ENCODE measurements at regions not wholly inside any gene's neighbourhood (a gene's known extent, or its start where the extent isn't known, plus 50 kb on each side); places are given as distances from the start of the nearest gene placed in this dataset.

DNA sequence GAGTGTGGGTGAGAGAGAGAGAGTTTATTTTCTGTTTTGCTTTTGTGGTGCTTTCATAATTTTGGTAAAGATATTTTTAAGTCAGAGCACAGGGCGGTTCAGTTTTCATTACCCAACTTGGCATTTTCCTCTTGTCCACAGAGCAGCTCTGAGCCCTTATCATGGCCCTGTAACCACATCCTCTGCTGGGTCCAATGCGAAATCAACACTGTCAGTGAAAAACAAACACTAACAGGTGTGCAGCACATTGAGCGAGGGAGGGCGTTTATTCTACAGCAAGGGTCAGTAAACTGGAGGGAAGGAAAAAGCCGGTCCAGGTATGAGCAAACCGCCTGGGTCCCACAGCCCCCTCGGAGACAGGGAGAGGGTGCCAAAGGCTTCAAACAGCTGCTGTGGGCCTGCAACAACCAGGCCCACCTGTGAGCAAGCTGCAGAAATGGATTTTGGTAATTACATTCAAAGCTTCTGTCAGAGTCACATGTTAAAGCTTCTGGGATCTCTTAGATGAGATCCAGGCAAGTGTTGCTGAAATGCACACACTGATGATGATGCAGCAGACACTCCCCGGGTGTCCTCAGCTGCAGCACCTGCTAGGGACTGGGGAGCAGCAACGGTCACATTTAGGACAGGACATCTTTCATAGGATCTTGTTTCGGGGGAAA lies 132.7 kb upstream of the DYRK2 start:
- H2BK120ac ChIP-seq (ENCODE audit: low read depth, low read length, poor library complexity, severe bottlenecking) = no peak overlapping the region
- no peak overlapping the region for H3T11ph ChIP-seq (ENCODE audit: low read length)
- no peak overlapping the region for H2AK5ac ChIP-seq (ENCODE audit: insufficient read length, low read length)
- no peak overlapping the region for H2AFZ ChIP-seq (ENCODE audit: low read length)
- H3K9ac ChIP-seq (ENCODE audit: extremely low read depth, insufficient read length, low read length) = no peak overlapping the region
- no CpG with 5 or more reads among the region's 10 CpGs for WGBS (ENCODE audit: extremely low coverage, insufficient read length, low lambda C conversion rate)
- H3K4ac ChIP-seq (ENCODE audit: low read depth, low read length) = no peak overlapping the region
- H4K5ac ChIP-seq (ENCODE audit: insufficient read length, low read depth, low read length) = no peak overlapping the region
- no peak for DNase-seq
- H2BK15ac ChIP-seq (ENCODE audit: low read depth, low read length) = no peak overlapping the region
- H3K4me1 ChIP-seq (ENCODE audit: insufficient read depth, low read length) = peaks cover 3% of the 10 kb centered on the region; the same call in 1 of the 2 replicates
- H3K79me1 ChIP-seq (ENCODE audit: insufficient read depth, low read depth, low read length, poor library complexity, severe bottlenecking) = no peaks in the 10 kb centered on the region
- H2BK5ac ChIP-seq (ENCODE audit: insufficient read length, low read length) = no peak overlapping the region
- H3K4me3 Mint-ChIP-seq = no peak overlapping the region
- no peak overlapping the region for H3K23ac ChIP-seq (ENCODE audit: insufficient read length, low read depth, low read length)
- no peak overlapping the region for H4K91ac ChIP-seq (ENCODE audit: insufficient read length, low read depth, low read length)
- peaks cover 37 to 49% of the 10 kb centered on the region in 2 experiments for H3K4me1 Mint-ChIP-seq
- H3K79me2 ChIP-seq (ENCODE audit: insufficient read depth, low read length) = no peaks in the 10 kb centered on the region
- no peak overlapping the region for H2BK20ac ChIP-seq (ENCODE audit: low read depth, low read length, poor library complexity, severe bottlenecking)
- H3K27ac ChIP-seq (ENCODE audit: insufficient read length, low read depth, low read length) = no peak overlapping the region
- no peaks in the 10 kb centered on the region for H3K27me3 Mint-ChIP-seq (ENCODE audit: low read depth)
- no peak overlapping the region; a peak in 1 of 7 replicates for H3K27ac Mint-ChIP-seq
- no peaks in the 10 kb centered on the region for H3K9me3 Mint-ChIP-seq
- H3K18ac ChIP-seq (ENCODE audit: insufficient read length, low read depth, low read length) = no peak overlapping the region
- no peak for TF ChIP-seq CTCF (conservative IDR thresholded peaks at IDR 0.05)
- no peaks in the 10 kb centered on the region for H3K9me3 ChIP-seq (ENCODE audit: control insufficient read depth, low read depth, low read length)
- no peak overlapping the region for H3K4me2 ChIP-seq (ENCODE audit: insufficient read depth, insufficient read length, low read length)
- H4K20me1 ChIP-seq (ENCODE audit: control insufficient read depth, insufficient read depth, insufficient read length) = no peaks in the 10 kb centered on the region
- no peak overlapping the region for H3K14ac ChIP-seq (ENCODE audit: insufficient read depth, low read length)
- no peak overlapping the region for H4K8ac ChIP-seq (replicated peaks; ENCODE audit: insufficient read length, low read depth, low read length)
- no peaks in the 10 kb centered on the region for H3K27me3 ChIP-seq (ENCODE audit: insufficient read depth, low read length)
- H3K23me2 ChIP-seq (ENCODE audit: insufficient read length, low read depth, low read length, poor library complexity, severe bottlenecking) = no peaks in the 10 kb centered on the region
- no peak overlapping the region for H3K56ac ChIP-seq (ENCODE audit: insufficient read length, low read depth, low read length)
- H2BK12ac ChIP-seq (ENCODE audit: insufficient read length, low read depth, low read length) = no peak overlapping the region
- no peaks in the 10 kb centered on the region for H3K36me3 Mint-ChIP-seq (ENCODE audit: insufficient read depth in 1 of 3, low read depth in 3 of 3)
